ENCODE measurements at regions not wholly inside any gene's neighbourhood (a gene's known extent, or its start where the extent isn't known, plus 50 kb on each side); places are given as distances from the start of the nearest gene placed in this dataset.

DNA sequence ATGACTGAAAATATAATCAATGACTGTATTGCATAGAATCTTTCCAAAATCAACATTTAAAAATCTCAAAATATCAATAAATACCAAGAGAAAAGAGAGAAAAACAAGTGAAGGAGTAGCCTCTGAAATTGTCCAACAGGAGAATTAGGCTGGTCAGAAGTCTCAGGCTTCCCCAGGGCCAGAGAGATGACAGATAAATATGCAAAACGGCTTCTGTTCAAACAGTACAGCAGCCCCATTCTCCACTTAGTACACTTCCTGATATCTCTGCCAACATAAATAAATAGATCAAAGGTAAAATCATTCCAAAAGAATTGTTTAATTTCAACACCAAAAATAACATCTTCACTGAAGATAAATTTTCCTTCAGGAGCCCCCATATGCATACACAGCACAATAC is 204.7 kb upstream of the GABRA2 start:
- Histone ChIP-seq H3K27me3 (replicated peaks in 1 of 7) (no peaks in the 10 kb centered on the region), H3K4me1 (no peaks in the 10 kb centered on the region), H3K27ac (no peak overlapping the region), H3K9me3 (peaks cover 0 to 13% (median 1%) of the 10 kb centered on the region in 8 donors), H3K36me3 (no peaks in the 10 kb centered on the region), H3K4me3 (no peak overlapping the region)
- intact Hi-C loops (cut with DNase I; ENCODE audit: low total_unique reads) = no loop called here
- no peak for DNase-seq
- WGBS, 5 donors = 40 to 65% (median 46%) methylated on average over 1 of the region's 1 CpG
- TF ChIP-seq POLR2A (IDR thresholded peaks at IDR 0.05) = no peak
- no peak for TF ChIP-seq POLR2AphosphoS5 (IDR thresholded peaks at IDR 0.05)
- TF ChIP-seq, protein P1, sequence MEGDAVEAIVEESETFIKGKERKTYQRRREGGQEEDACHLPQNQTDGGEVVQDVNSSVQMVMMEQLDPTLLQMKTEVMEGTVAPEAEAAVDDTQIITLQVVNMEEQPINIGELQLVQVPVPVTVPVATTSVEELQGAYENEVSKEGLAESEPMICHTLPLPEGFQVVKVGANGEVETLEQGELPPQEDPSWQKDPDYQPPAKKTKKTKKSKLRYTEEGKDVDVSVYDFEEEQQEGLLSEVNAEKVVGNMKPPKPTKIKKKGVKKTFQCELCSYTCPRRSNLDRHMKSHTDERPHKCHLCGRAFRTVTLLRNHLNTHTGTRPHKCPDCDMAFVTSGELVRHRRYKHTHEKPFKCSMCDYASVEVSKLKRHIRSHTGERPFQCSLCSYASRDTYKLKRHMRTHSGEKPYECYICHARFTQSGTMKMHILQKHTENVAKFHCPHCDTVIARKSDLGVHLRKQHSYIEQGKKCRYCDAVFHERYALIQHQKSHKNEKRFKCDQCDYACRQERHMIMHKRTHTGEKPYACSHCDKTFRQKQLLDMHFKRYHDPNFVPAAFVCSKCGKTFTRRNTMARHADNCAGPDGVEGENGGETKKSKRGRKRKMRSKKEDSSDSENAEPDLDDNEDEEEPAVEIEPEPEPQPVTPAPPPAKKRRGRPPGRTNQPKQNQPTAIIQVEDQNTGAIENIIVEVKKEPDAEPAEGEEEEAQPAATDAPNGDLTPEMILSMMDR (IDR thresholded peaks at IDR 0.05 in 8 of 11, conservative IDR thresholded peaks at IDR 0.05 in 3 of 11) = no peak

GRCh38 chr4:46586566-46586965 is 196.6 kb upstream of the GABRA2 start:
- H3K4me1 ChIP-seq = no peaks in the 10 kb centered on the region
- 13 to 24% (median 18%) methylated on average over 2 of the region's 2 CpGs for WGBS, 5 donors
- no peaks in the 10 kb centered on the region for H3K27me3 ChIP-seq (replicated peaks in 1 of 7)
- no peak for DNase-seq
- no peaks in the 10 kb centered on the region for H3K36me3 ChIP-seq
- TF ChIP-seq POLR2A (IDR thresholded peaks at IDR 0.05) = no peak
- TF ChIP-seq POLR2AphosphoS5 (IDR thresholded peaks at IDR 0.05) = no peak
- TF ChIP-seq, protein P1 (IDR thresholded peaks at IDR 0.05 in 8 of 11, conservative IDR thresholded peaks at IDR 0.05 in 3 of 11) = no peak
- H3K9me3 ChIP-seq = peaks cover 0 to 8% (median 0%) of the 10 kb centered on the region in 8 donors
- no peak overlapping the region for H3K27ac ChIP-seq
- no peak overlapping the region for H3K4me3 ChIP-seq
- intact Hi-C loops (cut with DNase I; ENCODE audit: low total_unique reads) = no loop called here

DNA sequence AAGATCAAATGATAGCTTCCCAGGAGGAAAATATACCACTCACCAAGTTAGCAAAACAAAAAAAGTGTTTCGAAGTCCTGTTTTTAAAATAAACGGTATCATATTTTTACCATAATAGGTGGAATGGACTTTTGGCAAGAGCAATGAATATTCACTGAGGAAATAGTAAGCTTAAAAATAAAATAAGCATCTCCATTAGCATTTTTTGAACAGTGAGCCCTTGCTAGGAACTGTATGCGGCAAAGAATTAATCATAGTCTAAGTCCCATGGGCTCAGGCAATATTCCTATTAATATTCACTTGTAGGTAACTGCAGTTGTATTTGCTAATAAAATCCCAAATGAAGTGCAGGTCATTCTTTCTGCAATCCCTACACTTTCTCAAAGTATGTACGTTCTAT is 191.7 kb upstream of the GABRA2 start:
- WGBS, 5 donors = 84 to 93% (median 86%) methylated on average over 4 of the region's 4 CpGs
- no peaks in the 10 kb centered on the region for H3K27me3 ChIP-seq (replicated peaks in 1 of 7)
- TF ChIP-seq POLR2AphosphoS5 (IDR thresholded peaks at IDR 0.05) (no peak), POLR2A (IDR thresholded peaks at IDR 0.05) (no peak)
- TF ChIP-seq, protein P1 (IDR thresholded peaks at IDR 0.05 in 8 of 11, conservative IDR thresholded peaks at IDR 0.05 in 3 of 11) = no peak
- intact Hi-C loops (cut with DNase I; ENCODE audit: low total_unique reads) = no loop called here
- H3K9me3 ChIP-seq = no peaks in the 10 kb centered on the region
- H3K36me3 ChIP-seq = no peaks in the 10 kb centered on the region
- no peak for DNase-seq
- no peak overlapping the region for H3K27ac ChIP-seq
- H3K4me3 ChIP-seq = no peak overlapping the region
- no peaks in the 10 kb centered on the region for H3K4me1 ChIP-seq

- TF ChIP-seq, protein P1 (IDR thresholded peaks at IDR 0.05 in 8 of 11, conservative IDR thresholded peaks at IDR 0.05 in 3 of 11) = no peak
- TF ChIP-seq POLR2A (IDR thresholded peaks at IDR 0.05) (no peak), POLR2AphosphoS5 (IDR thresholded peaks at IDR 0.05) (no peak)
- Histone ChIP-seq H3K27ac (no peak overlapping the region), H3K4me3 (no peak overlapping the region), H3K27me3 (replicated peaks in 1 of 7) (no peaks in the 10 kb centered on the region), H3K9me3 (no peaks in the 10 kb centered on the region), H3K36me3 (no peaks in the 10 kb centered on the region), H3K4me1 (no peaks in the 10 kb centered on the region)
- DNase-seq = no peak
- WGBS, 5 donors = 31 to 38% (median 34%) methylated on average over 3 of the region's 3 CpGs
- intact Hi-C loops (cut with DNase I; ENCODE audit: low total_unique reads) = no loop called here
These were observed 165.0 kb upstream of the GABRA2 start for GRCh38 chr4:46554760-46555465.
